HuH-7 (cell line): ENCODE measurements at regions not wholly inside any gene's neighbourhood (a gene's known extent, or its start where the extent isn't known, plus 50 kb on each side); places are given as distances from the start of the nearest gene placed in this dataset.
"Not testable (repeated sequence)": the region's sequence is repeated elsewhere in the genome, so short reads cannot be mapped to it uniquely, and the experiment has no call there.

Experiments
- DNase-seq: peaks from one replicate; pipeline ENCODE4 v3.0.0; 2011; ENCODE audit warnings: low spot score

GRCh38 chr18:40365526-40365925 is 1589.5 kb upstream of the PIK3C3 start:
- DNase-seq, result no peak

GRCh38 chr18:40360558-40360957 is 1594.5 kb upstream of the PIK3C3 start:
- DNase-seq, result no peak

DNA sequence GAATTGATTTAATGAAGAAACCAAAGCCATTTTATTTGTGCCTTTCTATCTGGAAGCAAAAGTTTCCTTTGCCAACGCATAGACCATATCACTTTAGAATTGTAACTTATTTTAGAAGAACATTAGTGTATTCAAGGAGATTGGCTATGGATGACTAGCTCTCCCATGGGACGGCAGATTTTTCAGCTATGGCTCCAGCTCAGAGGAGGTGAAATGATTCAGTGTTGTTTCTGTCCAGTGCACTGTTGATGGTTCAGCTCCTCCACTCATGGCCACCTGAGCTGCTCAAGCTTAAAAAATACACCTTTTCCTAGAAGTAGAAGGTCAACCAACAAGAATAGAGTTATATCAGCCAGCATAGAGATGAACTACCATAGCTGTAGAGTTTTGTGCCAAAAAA is 1597.5 kb upstream of the PIK3C3 start:
- no peak for DNase-seq

DNA sequence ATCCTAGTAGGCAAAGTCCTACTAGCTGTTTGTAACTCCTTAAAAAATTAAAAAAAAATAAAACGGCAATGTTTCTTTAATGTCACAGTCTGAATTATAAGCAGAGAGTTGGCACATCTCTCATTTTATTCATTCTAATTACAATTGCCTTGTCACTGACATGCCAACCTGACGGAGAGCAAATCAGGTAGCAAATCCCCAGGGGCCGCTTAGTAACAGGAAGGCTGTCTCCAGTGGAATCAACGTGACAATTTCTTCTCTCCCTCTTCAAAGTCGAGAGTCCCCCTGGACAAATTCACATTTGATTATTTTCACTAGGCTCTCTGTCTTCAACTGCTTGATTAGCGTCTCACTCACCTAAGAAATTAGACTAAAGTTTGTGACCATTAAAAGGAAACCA is 1598.9 kb upstream of the PIK3C3 start:
- no peak for DNase-seq

DNA sequence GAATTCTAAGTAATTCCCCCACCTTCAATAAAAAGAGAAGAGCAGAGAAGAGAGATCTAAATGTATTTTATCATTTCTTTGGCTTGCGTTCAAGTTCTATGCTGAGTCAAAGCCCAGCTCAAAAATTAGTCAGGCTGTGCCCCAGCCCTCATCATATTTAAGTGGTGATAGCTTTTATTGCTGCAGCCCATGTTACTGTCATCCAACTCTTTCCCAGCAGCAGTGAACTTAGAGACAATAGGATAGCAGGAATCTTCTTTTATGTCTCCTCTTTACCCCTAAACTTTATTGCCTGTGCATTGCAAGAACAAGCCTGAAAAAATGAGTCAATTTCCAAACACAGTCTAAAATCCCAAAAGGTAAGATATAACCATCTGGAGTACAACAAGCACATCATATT is 1599.3 kb upstream of the PIK3C3 start:
- no peak for DNase-seq

DNA sequence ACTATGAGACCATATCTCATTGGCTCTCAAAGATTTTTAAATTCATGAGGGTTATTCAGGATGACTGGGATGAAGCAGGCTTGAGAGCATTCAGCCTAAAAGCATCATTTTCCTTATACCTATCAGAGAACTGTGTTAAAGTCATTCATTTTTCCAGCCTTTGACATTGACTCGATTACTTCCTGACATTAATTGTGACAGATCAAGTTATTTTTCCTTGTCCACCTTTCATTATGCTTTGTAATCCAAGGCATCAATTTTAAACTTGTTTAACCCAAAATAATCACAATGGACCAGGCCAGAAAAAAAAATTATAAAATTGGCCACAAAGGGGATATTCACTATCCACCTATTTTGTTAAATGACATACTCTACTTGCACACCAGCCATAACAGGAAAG is 1606.8 kb upstream of the PIK3C3 start:
- DNase-seq, result no peak

- DNase-seq, result no peak
Observed at GRCh38 chr18:40347261-40347660, 1607.8 kb upstream of the PIK3C3 start.

DNA sequence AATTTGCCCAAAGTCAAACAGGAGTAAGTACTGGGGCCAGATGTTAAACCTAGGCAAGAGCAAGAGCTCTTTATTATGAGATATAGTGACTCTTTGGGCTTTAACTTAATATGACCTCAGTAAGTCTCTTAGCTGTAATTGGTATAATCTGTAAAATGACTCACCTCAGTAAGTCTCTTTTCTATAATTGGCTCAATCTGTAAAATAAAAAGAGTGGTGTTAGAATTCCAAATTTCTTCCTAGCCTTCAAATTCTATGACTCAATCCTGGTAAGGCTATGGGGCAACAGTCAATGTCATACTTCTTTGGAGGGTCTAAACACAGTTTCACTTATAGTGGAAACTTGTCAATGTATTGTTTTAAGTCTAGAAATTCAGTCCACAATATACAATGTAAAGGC is 1608.9 kb upstream of the PIK3C3 start:
- DNase-seq, result no peak

- no peak for DNase-seq
Observed at GRCh38 chr18:40341701-40342100, 1613.3 kb upstream of the PIK3C3 start.

DNA sequence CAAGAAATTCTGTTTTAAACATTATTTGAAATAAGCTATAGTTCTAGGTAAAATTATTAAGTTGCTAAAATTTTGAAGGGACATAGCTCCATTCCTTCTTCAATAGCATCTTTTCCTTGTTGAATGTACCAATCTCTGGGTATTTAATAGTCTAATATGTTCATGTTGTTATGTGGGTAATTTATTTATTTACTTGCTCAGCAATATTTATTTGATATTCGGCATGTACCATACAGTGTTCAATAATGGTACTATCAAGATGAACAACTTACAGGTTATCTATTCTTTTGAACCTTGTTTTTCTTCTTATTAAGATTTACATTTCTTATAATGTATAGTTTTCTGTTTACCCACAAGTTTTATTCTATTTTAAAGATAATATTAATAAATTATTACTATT is 1616.8 kb upstream of the PIK3C3 start:
- DNase-seq, result no peak

DNA sequence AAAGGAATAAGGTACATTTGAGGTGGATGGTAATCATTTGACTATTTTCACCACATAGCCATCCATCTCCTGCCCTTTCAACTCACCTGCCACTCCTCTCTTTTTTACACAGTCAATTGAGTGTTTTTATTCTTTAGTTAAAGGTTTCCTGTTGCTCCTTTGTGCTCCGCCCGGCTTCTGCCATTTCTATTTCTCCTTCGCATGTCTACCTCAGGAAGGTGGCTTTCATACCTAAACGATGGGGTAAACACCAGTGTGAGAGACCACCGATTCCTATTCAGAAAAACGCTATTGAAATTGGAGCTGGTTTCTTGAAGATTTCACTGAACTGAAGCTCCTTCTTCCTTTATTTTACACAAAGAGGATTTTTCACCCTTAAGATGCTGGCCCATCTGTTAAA is 1628.0 kb upstream of the PIK3C3 start:
- no peak for DNase-seq

DNA sequence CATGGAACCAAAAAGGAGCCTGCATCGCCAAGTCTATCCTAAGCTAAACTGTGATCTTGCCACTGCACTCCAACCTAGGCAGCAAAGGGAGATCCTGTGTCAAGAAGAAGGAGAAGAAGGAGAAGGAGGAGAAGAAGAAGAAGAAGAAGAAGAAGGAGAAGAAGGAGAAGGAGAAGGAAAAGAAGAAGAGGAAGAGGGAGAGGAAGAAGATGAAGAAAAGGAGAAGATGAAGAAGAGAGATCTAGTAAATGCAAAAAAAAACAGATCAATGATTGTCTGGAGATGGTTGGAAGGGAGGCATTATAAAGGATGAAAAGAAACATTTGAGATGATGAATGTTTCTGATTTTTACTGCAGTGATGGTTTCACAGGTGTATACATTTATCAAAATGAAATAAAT is 1629.0 kb upstream of the PIK3C3 start:
- DNase-seq, result no peak

- no peak for DNase-seq
Observed at GRCh38 chr18:40314199-40314598, 1640.8 kb upstream of the PIK3C3 start.

DNA sequence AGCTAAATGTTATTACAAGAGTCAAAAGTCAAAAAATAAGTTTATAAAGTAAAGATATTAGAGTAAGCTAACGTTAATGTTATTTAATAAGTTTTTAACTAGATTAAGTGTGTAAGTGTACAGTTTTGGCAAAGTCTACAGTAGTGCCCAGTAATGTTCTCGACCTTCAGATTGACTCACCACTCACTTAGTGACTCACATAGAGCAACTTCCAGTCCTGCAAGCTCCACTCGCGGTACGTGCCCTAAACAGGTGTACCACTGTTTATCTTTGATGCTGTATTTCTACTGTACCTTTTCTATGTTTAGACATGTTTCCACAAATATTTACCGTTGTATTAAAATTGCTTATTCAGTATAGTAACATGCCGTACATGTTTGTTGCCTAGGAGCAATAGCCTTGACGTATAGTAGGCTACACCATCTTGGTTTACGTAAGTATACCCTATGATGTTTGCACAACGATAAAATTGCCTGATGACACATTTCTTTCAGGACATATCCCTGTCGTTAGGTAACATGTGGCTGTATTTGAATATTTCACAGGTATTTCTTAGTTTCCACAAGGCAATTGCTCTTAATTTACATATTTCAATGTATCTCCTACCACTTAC is 1641.9 kb upstream of the PIK3C3 start:
- no peak for DNase-seq

GRCh38 chr18:40307627-40308026 is 1647.4 kb upstream of the PIK3C3 start:
- no peak for DNase-seq

GRCh38 chr18:40296717-40297413 is 1658.2 kb upstream of the PIK3C3 start:
- DNase-seq, result no peak

GRCh38 chr18:40292985-40293710 is 1661.9 kb upstream of the PIK3C3 start:
- DNase-seq, result no peak

GRCh38 chr18:40283560-40283959 is 1671.5 kb upstream of the PIK3C3 start:
- no peak for DNase-seq

GRCh38 chr18:40281356-40281755 is 1673.7 kb upstream of the PIK3C3 start:
- not testable (repeated sequence) for DNase-seq

GRCh38 chr18:40274618-40275196 is 1680.3 kb upstream of the PIK3C3 start:
- no peak for DNase-seq

GRCh38 chr18:40272630-40273231 is 1682.3 kb upstream of the PIK3C3 start:
- DNase-seq, result no peak

GRCh38 chr18:40259115-40259835 is 1695.8 kb upstream of the PIK3C3 start:
- DNase-seq, result no peak
